GM21576 (cell line): ENCODE measurements at regions not wholly inside any gene's neighbourhood (a gene's known extent, or its start where the extent isn't known, plus 50 kb on each side); places are given as distances from the start of the nearest gene placed in this dataset.

ENCODE experiments used
- ATAC-seq: cut with Tn5 transposase; IDR thresholded peaks from one replicate; pipeline ENCODE4 v1.9.1; 2021; ENCODE audit warnings: mild to moderate bottlenecking, moderate library complexity; ENCODE audit not compliant: unreplicated experiment

- no peak for ATAC-seq
Measured at GRCh38 chr4:10949039-10949733, 264.6 kb upstream of the CLNK start.

GRCh38 chr4:10947898-10948297 lies 263.3 kb upstream of the CLNK start:
- no peak for ATAC-seq

GRCh38 chr4:10944321-10944720 lies 259.8 kb upstream of the CLNK start:
- ATAC-seq, result no peak

GRCh38 chr4:10942156-10942555 lies 257.6 kb upstream of the CLNK start:
- no peak for ATAC-seq

GRCh38 chr4:10929818-10930217 lies 245.2 kb upstream of the CLNK start:
- no peak for ATAC-seq

- no peak for ATAC-seq
Measured at GRCh38 chr4:10925996-10926395, 241.4 kb upstream of the CLNK start.

- no peak for ATAC-seq
Measured at GRCh38 chr4:10924274-10924673, 239.7 kb upstream of the CLNK start.

GRCh38 chr4:10917566-10917965 lies 233.0 kb upstream of the CLNK start:
- ATAC-seq, result no peak

GRCh38 chr4:10898072-10898471 lies 213.5 kb upstream of the CLNK start:
- ATAC-seq, result no peak

- no peak for ATAC-seq
Measured at GRCh38 chr4:10897076-10897475, 212.5 kb upstream of the CLNK start.

GRCh38 chr4:10893395-10893794 lies 208.8 kb upstream of the CLNK start:
- peak; percentile 60 for ATAC-seq

GRCh38 chr4:10891866-10892265 lies 207.3 kb upstream of the CLNK start:
- ATAC-seq, result no peak

- ATAC-seq, result no peak
Measured at GRCh38 chr4:10889819-10890218, 205.3 kb upstream of the CLNK start.

GRCh38 chr4:10879411-10880110 lies 195.0 kb upstream of the CLNK start:
- ATAC-seq, result no peak

GRCh38 chr4:10878861-10879260 lies 194.3 kb upstream of the CLNK start:
- ATAC-seq, result no peak

- ATAC-seq, result no peak
Measured at GRCh38 chr4:10877076-10877475, 192.5 kb upstream of the CLNK start.

- ATAC-seq, result no peak
Measured at GRCh38 chr4:10875144-10875799, 190.7 kb upstream of the CLNK start.

- ATAC-seq, result no peak
Measured at GRCh38 chr4:10873809-10874208, 189.2 kb upstream of the CLNK start.

GRCh38 chr4:10872833-10873517 lies 188.4 kb upstream of the CLNK start:
- no peak for ATAC-seq

GRCh38 chr4:10866666-10867065 lies 182.1 kb upstream of the CLNK start:
- ATAC-seq, result no peak

- ATAC-seq, result no peak
Measured at GRCh38 chr4:10861036-10861435, 176.5 kb upstream of the CLNK start.
